Fibroblast of villous mesenchyme (primary cell): ENCODE measurements at regions not wholly inside any gene's neighbourhood (a gene's known extent, or its start where the extent isn't known, plus 50 kb on each side); places are given as distances from the start of the nearest gene placed in this dataset.

Experiments used
- DNase-seq: peaks from one replicate; pipeline ENCODE4 v3.0.0-alpha.2; 2010; ENCODE audit warnings: low read depth
- H3K4me3 ChIP-seq: 2 replicates; pipeline ENCODE4 v1.5.1; 2011; ENCODE audit warnings: low read depth, mild to moderate bottlenecking, low read length
- TF ChIP-seq, protein P1 (sequence below): IDR thresholded peaks from 2 replicates; pipeline ENCODE4 v1.5.1; 2012; ENCODE audit warnings: low read depth, mild to moderate bottlenecking, low read length; ENCODE audit not compliant: insufficient read depth

DNA sequence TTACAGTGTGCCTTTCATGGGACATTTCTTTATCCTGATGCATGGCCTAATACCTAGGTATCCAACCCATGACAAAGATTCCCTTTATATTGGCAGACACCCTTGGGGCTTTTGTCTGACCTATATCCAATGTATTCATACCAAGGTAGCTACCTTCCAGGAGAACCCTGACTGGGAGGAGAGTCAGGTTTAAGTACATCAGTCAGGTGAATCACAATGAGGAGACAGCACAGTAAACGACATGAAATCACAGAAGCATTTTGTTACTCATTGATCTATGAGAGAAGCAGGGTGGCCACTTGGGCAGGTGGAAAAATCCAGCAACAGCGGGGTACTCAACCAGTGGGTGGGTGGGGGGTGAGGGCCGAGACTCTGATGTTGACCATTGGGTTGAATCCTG, 527.4 kb upstream of the ATXN8OS start:
- TF ChIP-seq, protein P1, sequence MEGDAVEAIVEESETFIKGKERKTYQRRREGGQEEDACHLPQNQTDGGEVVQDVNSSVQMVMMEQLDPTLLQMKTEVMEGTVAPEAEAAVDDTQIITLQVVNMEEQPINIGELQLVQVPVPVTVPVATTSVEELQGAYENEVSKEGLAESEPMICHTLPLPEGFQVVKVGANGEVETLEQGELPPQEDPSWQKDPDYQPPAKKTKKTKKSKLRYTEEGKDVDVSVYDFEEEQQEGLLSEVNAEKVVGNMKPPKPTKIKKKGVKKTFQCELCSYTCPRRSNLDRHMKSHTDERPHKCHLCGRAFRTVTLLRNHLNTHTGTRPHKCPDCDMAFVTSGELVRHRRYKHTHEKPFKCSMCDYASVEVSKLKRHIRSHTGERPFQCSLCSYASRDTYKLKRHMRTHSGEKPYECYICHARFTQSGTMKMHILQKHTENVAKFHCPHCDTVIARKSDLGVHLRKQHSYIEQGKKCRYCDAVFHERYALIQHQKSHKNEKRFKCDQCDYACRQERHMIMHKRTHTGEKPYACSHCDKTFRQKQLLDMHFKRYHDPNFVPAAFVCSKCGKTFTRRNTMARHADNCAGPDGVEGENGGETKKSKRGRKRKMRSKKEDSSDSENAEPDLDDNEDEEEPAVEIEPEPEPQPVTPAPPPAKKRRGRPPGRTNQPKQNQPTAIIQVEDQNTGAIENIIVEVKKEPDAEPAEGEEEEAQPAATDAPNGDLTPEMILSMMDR, result no peak
- DNase-seq, result no peak
- H3K4me3 ChIP-seq, result no peak overlapping the region

DNA sequence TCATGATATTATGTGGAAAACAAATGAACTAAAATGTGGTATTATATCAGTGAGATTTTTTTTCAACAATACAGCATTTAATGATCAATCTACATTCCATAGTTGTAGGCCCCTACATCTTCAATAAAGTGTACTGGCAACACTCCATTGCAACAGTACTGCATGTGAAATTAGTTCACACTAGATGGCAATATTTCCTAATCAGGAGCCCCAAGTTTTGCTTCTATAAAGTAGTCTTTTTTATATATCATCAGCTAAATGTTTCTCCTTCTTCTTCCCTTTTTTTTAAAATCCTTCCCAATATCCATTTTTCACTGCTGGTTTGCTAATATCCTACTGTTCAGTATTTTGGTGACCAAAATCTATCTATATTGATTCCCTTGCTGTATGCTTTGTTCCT, 528.3 kb upstream of the ATXN8OS start:
- no peak for DNase-seq
- TF ChIP-seq, protein P1, result no peak
- H3K4me3 ChIP-seq, result no peak overlapping the region

DNA sequence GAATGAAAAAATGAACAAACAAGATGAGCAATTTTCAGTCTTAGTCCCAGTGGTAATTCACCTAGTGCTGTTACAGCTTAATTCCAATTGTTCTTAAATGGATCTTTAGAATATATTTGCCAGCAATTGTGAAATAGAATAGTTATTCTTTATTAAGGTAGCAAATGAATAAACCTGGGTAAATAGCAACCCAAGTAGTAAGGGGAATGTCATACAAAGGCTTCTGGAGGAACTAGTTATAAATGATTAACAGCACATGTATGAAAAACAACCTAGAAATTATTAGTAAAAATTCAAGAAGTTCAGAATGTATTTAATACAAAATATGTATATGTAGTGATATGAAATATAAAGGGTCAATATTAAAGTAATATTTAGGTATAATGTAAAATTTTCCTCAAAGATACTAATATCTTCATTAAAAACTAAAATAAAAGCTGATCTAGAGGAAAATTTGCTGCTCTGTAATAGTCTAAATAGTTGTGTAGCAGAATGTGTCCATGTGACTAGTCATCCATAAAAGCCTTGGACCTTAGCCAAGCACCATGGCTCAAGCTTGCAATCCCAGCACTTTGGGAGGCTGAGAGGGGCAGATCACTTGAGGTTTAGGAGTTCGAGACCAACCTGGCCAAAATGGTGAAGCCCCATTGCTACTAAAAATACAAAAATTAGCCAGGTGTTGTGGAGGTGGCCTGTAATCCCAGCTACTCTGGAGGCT, 535.9 kb upstream of the ATXN8OS start:
- TF ChIP-seq, protein P1, result no peak
- no peak overlapping the region for H3K4me3 ChIP-seq
- DNase-seq, result no peak

DNA sequence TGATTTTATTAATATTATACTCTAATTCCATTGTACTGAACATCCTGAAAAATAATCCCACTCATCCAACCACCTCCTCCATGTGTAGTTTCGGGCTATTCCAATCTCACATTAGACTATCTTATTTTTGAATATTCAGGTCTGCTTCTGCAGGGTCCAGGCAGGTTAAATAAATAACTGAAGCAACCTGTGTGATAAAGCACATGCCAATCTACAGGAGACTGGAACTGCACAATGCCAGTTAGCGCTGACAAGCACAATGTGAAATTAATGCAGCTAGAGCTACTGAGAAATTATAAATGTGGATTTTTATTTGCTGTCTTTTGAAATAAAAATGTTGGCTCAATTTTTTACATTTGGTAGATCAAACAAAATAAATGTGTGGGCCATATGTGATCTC, 540.1 kb upstream of the ATXN8OS start:
- TF ChIP-seq, protein P1, result no peak
- no peak for DNase-seq
- no peak overlapping the region for H3K4me3 ChIP-seq

DNA sequence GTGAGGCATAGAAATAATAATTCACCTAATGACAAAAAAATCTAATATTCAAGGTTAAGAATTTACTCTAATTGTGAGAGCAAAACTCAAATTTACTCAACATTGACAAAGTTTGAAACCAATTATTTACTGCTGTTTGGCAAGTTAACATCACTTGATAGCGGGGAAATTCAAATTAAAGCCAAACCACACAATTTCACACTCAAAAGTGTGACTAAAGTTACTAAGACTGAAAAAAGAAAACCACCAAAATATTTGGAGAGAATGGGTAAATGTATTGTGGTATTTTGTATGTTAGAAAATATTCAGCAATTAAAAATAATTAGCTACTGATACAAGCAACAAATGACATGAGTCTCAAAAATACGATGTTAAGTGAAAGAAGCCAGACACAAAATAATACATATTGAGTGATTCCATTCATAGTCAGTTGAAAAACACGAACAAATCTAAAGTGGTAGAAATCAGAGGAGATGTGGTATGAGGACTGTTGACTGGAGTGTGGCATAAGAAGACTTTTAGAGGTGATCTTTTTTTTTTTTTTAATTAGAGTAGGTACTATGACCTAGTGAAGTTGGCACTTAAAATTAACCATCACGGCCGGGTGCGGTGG, 541.4 kb upstream of the ATXN8OS start:
- TF ChIP-seq, protein P1, result no peak
- DNase-seq, result no peak
- H3K4me3 ChIP-seq, result no peak overlapping the region

DNA sequence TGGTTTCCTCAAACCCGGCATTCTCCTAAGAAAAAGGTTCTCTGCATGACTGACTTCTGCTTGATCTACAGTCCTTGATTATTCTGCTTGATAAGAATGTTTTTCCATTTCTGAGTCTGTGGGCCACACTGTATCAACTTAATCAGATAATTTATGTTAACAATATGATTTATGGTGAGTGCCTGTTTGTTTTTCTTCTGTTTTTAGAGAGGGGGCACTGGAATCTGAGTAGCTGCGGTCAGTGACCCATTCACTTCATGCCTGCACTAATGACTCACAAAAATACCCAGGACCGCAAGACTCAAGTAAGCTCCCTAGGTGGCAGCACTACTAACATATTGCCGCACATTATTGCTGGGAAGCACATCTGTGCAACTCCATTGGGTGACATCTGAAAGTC, 542.3 kb upstream of the ATXN8OS start:
- no peak overlapping the region for H3K4me3 ChIP-seq
- TF ChIP-seq, protein P1, result no peak
- no peak for DNase-seq
